Posterior cingulate gyrus (tissue), 11 donors: ENCODE measurements at regions not wholly inside any gene's neighbourhood (a gene's known extent, or its start where the extent isn't known, plus 50 kb on each side); places are given as distances from the start of the nearest gene placed in this dataset.

ENCODE experiments used
- DNase-seq, 10 donors: peaks; one replicate each; pipeline versions ENCODE4 v3.0.0 to v3.0.0-alpha.2; 2020 to 2021; ENCODE audit warnings: mixed read lengths in 3 of 10
- intact Hi-C: fragments of 100-400 bp; cut with DNase I; formaldehyde crosslinking; loops from one replicate; pipeline ENCODE4 v1.15.1; 2023

DNA sequence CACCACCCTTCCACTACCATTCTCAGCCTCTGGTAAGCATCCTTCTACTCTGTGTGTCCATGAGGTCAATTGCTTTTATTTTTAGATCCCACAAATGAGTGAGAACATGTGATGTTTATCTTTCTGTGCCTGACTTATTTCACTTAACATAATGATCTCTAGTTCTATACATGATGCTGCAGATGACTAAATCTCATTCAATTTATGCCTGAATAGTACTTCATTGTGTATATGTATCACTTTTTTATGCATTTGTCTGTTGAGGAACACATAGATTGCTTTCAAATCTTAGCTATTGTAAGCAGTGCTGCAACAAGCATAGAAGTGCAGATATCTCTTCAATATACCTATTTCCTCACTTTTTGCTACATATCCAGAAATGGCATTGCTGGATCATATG is 733.3 kb downstream of the SUCLG1 start:
- no peak for DNase-seq
- intact Hi-C loops, result no loop called here

DNA sequence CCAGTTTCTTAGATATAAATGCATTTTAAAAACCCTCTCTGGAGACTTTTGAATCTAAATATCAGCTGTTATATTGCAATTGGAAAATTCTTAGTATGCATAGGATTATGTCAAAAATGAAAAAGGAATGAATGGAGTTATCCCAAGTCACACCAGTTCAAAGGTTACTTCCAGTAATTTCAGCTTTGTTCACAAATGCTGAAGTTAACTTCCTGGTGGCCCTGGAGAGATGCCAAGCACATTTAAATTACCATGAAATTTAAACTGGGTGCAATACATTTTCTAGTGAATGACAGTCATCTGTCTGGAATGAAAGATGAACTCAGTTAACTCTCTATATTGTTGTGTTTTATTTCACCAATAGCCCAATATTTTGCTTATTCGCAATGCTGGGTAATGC is 753.9 kb downstream of the SUCLG1 start:
- no peak for DNase-seq
- intact Hi-C loops, result no loop called here

DNA sequence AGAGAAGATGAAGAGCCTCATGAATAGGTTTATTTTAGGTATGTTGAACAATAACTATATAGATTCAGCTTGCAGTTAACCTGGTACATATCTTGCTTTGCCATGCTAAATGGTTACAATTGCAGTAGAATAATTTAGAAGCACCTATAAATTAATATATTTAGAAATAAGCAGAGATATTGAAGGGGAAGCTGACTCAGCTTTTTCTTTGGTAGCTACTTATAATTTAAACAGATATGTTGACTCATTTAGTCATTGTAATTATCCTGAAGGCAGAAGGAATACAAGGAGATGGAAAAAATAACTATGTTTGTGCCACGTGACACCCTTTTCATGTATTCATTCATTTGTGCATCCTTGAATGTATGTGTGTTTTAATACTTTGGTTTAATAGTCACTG is 755.5 kb downstream of the SUCLG1 start:
- intact Hi-C loops, result no loop called here
- DNase-seq, result no peak

DNA sequence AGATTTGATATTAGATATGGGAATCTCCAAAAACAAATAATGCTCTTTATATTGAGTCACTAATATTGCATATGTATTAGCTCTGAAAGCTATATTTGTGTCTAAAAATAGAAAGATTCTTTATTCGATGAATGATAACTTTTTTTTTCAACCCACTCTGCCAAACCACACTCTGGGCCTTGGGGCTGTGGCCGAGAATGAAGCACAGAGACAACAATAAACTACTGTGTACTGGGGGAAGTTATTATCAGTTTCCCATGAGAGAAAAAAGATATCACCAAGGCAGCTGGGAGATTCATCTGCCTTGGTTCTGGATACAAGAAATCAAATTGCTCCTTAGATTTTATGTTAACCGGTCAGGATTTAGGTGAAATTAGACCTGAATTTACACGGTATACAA is 762.2 kb downstream of the SUCLG1 start:
- no peak for DNase-seq
- intact Hi-C loops, result no loop called here

DNA sequence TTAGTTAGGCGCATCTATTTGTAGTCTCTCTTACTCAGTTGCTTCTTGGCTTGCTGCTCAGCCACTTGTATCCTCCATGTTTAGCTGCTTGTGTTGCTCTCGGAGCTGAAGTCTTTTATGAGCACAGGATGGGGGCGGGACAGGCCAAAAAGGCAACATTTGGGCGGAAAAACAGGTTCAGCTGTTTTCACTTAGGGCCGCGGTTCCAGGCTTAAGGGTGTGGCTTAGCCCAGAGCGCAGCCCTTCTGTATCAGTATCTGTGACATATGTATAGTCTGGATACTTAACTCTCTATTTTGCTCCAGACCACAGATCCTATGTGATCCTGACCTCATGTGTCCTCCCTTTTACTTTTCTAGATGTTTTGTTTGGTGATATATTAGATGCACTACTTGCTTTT is 763.5 kb downstream of the SUCLG1 start:
- intact Hi-C loops, result no loop called here
- DNase-seq, result peak in 1 of 10 donors; percentile 80

DNA sequence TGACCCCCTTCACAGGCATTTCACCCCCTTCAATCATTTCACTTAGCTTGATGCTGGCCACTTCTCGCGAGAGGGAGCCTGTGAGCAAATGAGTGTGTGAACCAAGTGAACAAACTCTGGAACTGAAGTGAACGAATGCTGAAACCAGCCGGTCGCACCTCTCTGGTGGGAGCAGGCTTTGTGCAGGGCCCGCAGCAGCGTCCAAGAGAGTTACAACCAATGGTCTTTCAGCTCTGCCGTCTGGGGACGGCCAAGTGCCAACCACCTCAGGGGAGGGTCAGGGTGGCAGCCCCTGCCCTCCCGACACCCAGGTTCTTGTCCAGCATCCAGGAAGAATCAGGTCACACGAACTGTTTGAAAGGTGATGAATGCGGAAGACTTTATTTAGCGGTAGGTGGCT is 764.0 kb downstream of the SUCLG1 start:
- peak in 1 of 10 donors; percentile 64 for DNase-seq
- intact Hi-C loops, result no loop called here

DNA sequence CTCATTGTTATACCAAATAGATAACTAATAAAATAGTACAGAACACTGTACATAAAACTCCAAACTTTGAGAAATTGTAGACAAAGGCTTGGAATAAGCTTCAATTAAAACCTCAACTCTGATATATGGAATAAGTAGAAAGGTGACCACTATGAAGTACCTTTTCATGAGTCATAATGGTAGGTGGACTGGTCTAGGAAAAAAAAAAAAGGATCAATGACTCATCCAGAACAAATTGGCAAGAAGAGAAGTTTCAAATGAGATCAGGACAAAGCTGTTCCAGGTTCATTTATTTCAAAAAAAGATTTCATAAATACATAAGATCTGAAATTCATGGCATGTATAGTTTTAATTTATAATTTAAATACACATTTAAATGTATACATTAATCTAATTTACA is 769.7 kb downstream of the SUCLG1 start:
- no peak for DNase-seq
- intact Hi-C loops, result no loop called here

DNA sequence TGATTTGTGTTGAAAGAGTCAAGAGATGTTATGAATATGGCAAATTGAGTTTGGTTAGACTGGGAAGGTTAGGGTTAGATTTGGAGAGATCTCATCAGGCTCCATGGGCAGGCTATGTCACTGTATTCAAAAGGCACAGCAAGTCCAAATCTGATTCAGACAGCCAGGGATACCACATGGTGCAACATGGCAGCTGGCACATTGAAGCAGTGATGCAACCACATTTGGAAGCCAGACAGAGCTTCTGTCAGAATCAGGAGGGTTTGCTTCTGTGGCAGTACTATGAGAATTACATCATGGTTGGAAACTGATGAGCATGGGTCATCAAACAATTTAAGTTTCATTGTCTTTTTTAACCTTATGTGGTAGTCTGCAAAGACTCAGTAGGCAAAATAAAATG is 772.2 kb downstream of the SUCLG1 start:
- peak in 7 of 10 donors; percentile 20 to 93 (median 44) for DNase-seq
- intact Hi-C loops, result no loop called here

DNA sequence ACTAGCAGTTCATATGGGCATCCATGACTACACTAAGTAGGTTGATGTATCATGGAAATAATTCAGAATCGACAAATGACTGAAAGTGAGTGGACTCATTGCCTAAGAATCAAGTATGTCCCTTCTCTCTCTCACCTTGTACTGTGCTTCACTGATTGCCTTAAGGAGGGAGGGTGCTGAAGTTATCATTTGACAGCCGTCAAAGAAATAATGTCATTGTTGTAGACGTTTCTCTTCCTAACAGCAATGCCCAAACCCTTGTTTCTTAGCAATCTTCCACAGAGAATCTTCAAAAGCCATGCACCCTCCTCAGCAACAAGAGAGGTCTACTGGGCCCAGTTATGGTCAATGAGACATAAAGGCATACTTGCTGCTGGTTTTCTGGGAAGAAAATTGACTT is 785.0 kb downstream of the SUCLG1 start:
- no peak for DNase-seq
- intact Hi-C loops, result no loop called here

DNA sequence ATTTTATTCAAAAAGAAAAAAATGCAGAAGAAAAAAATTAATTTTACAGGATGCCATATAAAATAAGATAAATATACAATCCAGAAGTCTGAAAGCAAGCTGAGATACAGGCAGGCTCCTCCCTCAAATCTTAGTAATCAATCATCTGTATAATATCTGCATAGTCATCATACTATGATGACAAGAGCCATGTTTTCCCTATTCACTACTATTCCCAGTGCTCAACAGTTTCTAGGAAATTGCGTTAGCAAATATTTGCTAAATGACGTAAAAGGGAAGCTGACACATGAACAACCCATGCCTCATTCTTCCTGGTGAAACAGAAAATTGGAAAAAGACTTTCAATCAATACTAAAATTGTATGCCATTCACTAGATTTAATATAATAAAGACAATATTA is 793.2 kb downstream of the SUCLG1 start:
- no peak for DNase-seq
- intact Hi-C loops, result no loop called here

DNA sequence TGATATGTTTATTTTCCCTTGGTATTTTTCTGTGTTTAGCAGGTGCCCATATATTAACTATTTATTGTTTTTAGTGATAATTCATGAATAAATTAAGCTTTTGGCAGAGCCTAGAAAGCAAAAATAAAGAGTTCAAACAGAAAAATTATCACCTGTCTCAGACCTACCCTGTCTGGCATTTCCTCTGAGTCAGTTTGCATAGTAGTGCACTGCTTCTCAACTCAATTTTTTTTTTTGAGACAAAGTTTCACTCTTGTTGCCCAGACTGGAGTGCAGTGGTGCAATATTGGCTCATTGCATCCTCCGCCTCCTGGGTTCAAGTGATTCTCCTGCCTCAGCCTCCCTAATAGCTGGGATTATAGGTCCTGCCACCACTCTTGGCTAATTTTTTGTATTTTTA is 793.9 kb downstream of the SUCLG1 start:
- no peak for DNase-seq
- intact Hi-C loops, result no loop called here

DNA sequence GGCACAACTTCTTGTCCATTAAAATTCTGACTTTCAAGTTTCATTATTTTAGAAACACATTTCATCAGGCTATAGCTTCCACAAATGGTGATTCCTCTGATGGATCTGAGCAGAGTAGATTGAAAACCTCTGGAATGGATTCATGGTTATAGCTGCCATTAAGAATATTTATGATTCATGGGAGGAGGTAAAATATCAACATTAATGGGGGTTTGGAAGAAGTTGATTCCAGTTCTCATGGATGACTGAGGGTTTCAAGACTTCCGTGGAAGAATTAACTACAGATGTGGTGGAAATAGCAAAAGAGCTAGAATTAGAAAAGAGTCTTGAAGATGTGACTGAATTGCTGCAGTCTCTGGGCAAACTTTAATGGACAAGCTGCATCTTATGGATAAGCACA is 797.4 kb downstream of the SUCLG1 start:
- DNase-seq, result no peak
- intact Hi-C loops, result no loop called here

DNA sequence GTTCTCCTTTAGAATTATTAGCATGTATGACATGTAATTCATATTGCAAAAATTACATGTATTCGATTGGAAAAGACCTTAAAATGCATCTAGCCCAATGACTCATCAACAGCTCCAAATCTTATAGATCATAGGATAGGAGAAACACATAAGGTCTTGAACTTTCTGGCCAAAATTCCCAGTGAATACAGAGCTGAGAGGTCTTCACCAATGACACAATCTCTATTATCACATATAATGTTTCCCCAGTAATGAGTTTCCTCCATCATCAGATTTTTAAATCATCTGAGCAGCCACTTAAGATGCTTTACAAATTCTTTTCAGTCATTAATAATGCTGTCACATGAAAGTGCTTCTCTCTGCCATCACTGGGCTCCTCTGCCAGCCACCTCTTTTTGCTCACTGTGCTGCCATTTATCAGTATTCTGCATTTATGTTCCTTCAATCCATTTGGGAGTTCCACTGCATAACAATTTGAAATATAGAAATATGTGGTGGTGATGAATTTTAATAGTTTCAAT is 804.9 kb downstream of the SUCLG1 start:
- DNase-seq, result no peak
- intact Hi-C loops, result no loop called here

DNA sequence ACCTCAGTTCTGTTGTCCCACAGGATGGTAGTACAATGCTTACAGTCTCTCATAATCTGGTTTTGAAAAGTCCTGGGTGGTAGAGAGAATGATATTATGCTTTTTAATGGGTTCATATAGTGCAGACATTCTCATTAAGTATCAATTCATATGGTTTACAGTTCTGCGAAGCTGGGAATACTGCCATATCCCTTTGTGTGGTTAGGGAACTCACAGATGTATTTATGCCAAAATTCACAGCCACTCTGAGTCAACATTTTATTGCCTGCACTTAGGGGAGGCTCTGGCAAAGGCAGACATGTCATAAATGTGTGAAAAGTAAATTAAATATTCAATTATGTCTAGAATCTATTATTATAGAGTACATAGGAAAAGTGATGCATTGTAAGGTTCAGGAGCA is 808.2 kb downstream of the SUCLG1 start:
- intact Hi-C loops, result no loop called here
- DNase-seq, result no peak

DNA sequence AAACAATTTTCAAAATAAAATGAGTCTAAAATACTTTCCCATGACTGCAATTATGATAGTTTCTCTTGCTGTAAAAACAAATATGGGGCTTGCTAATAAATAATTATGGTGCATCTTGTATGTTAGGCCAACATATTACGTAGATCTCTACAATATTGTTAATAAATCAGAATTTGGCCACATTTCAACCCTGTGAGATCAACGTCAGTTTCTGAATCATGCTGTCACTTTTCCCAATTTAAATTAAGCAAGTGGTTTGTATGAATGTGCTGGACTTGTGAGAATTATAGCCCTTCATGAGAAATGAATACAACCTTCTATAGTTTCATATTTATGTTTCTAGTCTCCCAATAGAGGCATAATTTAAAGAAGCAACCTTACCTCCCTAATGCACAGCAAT is 808.9 kb downstream of the SUCLG1 start:
- no peak for DNase-seq
- intact Hi-C loops, result no loop called here

DNA sequence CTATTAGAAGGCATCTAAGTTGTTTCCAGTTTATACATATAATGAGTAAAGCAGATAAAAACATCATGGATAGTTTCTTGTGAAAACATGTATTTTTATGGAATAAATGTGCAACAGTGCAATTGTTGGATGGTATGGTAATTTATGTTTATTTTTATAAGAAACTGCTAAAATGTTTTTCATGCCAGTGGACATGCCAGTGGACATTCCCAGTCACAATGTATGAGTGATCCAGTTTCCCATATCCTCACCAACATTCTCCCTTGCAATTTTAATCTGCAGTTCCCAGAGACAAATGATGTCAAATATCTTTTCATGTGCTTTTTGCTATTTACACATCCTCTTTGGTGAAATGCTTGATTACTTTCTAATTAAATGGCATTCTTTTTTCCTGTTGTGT is 818.6 kb downstream of the SUCLG1 start:
- intact Hi-C loops, result no loop called here
- no peak for DNase-seq

DNA sequence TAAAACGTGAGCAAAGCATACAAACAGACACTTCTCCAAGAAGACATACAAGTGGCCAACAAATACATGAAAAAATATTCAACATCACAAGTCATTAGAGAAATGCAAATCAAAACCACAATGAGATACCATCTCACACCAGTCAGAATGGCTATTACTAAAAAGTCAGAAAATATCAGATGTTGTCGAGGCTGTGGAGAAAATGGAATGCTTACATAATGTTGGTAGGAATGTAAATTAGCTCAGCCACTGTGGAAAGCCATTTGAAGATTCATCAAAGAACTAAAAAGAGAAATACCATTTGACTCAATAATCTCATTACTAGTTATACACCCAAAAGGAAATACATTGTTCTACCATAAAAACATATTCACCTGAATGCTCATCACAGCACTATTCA is 825.7 kb downstream of the SUCLG1 start:
- intact Hi-C loops, result no loop called here
- no peak for DNase-seq

DNA sequence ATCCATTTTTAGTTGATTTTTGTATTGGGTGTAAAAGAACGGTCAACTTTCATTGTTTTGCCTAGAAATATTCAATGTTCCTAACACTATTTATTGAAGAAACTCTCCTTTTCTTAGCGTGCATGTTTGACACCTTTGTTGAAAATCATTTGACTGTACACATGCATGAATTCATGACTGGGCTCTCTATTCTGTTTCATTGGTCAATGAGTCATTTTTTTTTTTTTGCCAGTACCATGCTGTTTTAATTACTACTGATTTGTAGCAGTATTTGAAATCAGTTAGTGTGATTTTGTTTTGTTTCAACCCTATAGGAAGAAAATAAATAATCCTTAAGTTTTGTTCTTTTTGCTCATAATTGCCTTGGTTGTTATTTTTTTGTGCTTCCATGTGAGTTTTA is 828.7 kb downstream of the SUCLG1 start:
- DNase-seq, result no peak

DNA sequence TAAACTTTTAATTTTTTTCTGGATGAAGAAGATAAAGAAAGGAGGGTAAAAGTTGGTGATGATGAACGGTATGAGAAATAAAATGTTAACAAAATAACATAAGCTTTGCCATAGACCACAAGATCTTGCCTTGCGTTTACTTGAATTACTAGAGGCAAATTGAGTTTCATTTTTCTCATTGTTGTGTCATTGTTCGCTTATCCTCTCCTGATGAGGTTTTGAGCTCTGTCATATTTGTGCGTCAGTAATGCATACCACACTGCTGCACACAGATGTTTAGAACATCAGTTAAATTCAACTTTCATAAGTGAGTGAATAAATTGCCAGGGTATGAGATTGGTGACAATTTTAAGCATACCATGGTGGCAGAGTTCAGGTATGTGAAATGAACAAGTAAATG is 843.6 kb downstream of the SUCLG1 start:
- intact Hi-C loops, result no loop called here
- DNase-seq, result no peak

More for the DNA sequence above, 828.7 kb downstream of the SUCLG1 start:
- intact Hi-C loops, result no loop called here

DNA sequence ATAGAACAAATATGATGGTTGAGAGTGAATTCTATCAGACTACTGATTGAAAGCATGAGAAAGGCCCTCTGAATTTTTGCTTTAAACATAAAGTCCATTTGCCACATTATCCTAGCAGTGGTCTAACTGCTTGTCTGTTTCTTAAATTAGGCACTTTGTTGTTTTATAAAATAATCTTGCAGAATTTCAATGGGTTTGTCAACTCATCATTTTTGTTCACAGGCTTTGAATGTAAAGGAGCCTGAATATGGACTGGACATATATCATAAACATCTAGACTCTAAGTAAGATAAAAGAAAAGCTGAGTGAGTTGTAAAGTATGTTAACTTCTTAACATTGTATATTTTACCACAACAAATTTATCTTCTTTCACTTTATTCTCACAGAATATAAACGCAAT is 845.9 kb downstream of the SUCLG1 start:
- DNase-seq, result no peak
- intact Hi-C loops, result no loop called here

DNA sequence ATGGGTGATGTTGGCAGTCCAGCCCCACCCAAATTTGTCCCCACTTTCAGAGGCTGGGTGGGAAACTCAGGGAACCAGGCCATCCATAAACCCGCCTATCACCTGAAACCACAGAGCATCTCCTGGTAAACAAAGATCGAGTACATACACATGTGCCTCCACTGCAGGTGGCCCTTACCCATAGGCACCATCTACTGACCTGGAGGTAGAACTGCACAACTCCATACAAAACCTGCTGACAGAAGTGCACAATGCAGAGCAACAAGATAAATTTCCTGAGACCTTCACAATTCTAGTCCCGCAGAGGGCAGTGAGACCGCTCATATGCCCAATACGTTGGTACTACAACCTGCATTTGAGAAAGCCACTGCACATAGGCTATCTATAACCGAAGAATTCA is 856.3 kb downstream of the SUCLG1 start:
- no peak for DNase-seq
- intact Hi-C loops, result no loop called here

DNA sequence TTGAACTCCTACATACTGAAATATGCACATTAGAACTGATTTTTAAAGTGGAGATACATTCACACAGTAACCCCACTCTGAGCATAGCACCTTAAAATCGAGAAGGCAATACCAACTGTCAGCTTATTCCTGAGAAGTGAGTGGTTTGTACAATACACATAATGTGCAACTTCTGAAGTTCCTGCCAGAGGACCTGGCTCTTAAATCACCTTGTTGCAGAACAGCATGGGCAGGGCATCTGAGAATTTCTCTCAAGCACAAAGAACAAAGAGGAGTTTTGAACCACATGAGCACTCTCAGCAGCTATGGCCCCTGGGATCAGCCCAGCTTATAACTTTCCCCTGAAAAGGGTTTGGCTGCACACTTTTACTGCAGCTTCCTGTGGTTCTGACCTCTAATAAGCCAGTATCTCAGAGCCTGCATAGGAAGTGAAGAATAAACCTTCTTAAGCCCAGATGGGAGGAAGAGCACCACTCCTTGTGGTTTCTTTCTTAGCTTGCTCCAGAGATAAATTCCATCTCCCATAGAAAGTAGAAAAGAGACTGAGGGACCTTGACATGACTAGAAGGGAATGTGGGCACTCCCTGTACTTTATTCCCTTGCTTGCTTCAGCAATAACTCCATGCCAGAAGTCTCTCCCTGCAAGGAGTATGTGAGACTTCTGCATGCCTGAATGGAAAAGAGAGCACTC is 862.3 kb downstream of the SUCLG1 start:
- DNase-seq, result no peak
- intact Hi-C loops, result no loop called here

DNA sequence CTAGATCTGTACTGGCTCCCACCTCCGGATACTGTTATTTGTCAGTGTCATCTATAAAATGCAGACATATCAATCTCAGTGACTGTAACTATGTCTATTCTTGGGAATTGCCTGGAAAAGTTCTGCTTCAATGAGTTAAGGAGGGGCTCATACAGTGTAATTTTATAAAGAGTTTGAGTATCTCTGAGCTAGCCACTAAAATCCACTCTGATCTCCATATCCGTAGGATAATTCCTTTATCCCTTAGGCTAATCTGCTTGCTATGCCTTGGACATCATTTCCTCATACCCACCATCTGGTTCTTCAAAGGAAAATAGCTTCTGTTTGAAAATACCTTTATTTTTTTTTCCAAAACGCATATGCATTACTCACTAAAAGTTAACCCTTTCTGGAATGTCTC is 863.2 kb downstream of the SUCLG1 start:
- intact Hi-C loops, result no loop called here

More for the DNA sequence above, 863.2 kb downstream of the SUCLG1 start:
- DNase-seq, result no peak
